ENCODE measurements at regions not wholly inside any gene's neighbourhood (a gene's known extent, or its start where the extent isn't known, plus 50 kb on each side); places are given as distances from the start of the nearest gene placed in this dataset.

DNA sequence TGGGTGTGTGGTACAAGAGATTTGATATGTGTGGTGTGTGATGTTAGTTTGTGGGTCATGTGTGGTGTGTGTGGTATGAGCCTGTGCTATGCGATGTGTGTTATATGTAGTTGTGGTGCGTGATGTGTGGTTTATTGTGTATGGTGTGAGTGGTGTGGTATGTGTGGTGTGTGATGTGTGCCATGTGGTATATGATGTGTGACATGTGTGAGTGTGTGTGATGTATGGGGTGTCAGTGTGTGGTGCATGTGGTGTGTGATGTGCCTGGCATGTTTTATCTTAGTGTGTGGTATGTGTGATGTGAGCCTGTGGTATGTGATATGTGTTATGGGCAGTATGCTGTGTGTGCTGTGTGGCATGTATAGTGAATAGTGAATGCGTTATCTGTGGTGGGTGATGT, 273.0 kb upstream of the IRX1 start:
- Histone ChIP-seq H3K9ac (replicated peaks in 1 of 4; ENCODE audit: extremely low read depth in 1 of 4, low read depth in 3 of 4, low read length in 3 of 4) (no peak overlapping the region), H3K4me3 (ENCODE audit: extremely low read depth in 1 of 4, insufficient read depth in 2 of 4, low read depth in 3 of 4, low read length in 4 of 4) (no peak overlapping the region), H4K8ac (ENCODE audit: extremely low read depth, insufficient read depth, low read length) (no peak overlapping the region; the same call in 1 of the 2 replicates), H4K20me1 (replicated peaks in 1 of 2; ENCODE audit: control insufficient read depth in 1 of 2, insufficient read depth in 2 of 2, low read length in 2 of 2) (peaks cover 0 to 12% of the 10 kb centered on the region in 2 experiments), H4K5ac (ENCODE audit: insufficient read length, low read depth, low read length) (no peak overlapping the region), H2AK5ac (ENCODE audit: low read depth, low read length) (peak overlapping the region; percentile 55), H3K9me3 (ENCODE audit: insufficient read depth in 2 of 2, low read depth in 1 of 2, low read length in 1 of 2) (peaks cover 0 to 9% of the 10 kb centered on the region in 2 experiments; a peak in 1 of 4 replicates), H2BK120ac (replicated peaks; ENCODE audit: low read depth, low read length) (peak overlapping the region; percentile 75), H3K79me1 (ENCODE audit: low read depth, low read length) (peaks cover 10% of the 10 kb centered on the region), H2BK15ac (ENCODE audit: low read length) (peak overlapping the region; percentile 63; the same call in 1 of the 2 replicates), H2AFZ (ENCODE audit: low read length) (no peak overlapping the region), H3K14ac (ENCODE audit: insufficient read length) (no peak overlapping the region), H3K79me2 (ENCODE audit: control insufficient read depth in 1 of 2, insufficient read depth in 2 of 2, low read length in 2 of 2) (peaks cover 0 to 5% of the 10 kb centered on the region in 2 experiments; a peak in 1 of 4 replicates), H3K18ac (ENCODE audit: extremely low read depth, low read length) (no peak overlapping the region), H3K4me2 (ENCODE audit: insufficient read depth in 1 of 2, low read depth in 2 of 2, low read length in 2 of 2) (no peak overlapping the region), H3K36me3 (ENCODE audit: control insufficient read depth in 2 of 4, insufficient read depth in 4 of 4, low read length in 3 of 4) (no peaks in the 10 kb centered on the region; a peak in 1 of 8 replicates), H3K56ac (replicated peaks; ENCODE audit: insufficient read length, low read depth, low read length) (peak overlapping the region; percentile 99), H3K27ac (ENCODE audit: low read depth, low read length) (no peak overlapping the region), H2BK5ac (ENCODE audit: low read depth, low read length) (no peak overlapping the region), H2BK12ac (ENCODE audit: low read depth, low read length) (0 out of 2 replicates have a peak overlapping the region, but pooled peaks have one; percentile 70), H4K91ac (replicated peaks; ENCODE audit: insufficient read length, low read length) (peak overlapping the region; percentile 55), H3K27me3 (replicated peaks in 1 of 4; ENCODE audit: control insufficient read depth in 3 of 4, extremely low read depth in 1 of 4, insufficient read depth in 3 of 4, low read length in 3 of 4) (no peaks in the 10 kb centered on the region), H2BK20ac (ENCODE audit: low read length) (no peak overlapping the region), H3K4ac (replicated peaks; ENCODE audit: insufficient read length, low read depth, low read length) (peak overlapping the region; percentile 19), H3K23ac (ENCODE audit: insufficient read length) (peak overlapping the region; percentile 42), H3K23me2 (ENCODE audit: low read depth, low read length) (peaks cover 21% of the 10 kb centered on the region), H3K4me1 (replicated peaks in 1 of 4; ENCODE audit: control insufficient read depth in 3 of 4, insufficient read depth in 4 of 4, low read length in 3 of 4) (peaks cover 0 to 10% (median 0%) of the 10 kb centered on the region in 4 experiments; a peak in 2 of 7 replicates)
- WGBS, 2 experiments (ENCODE audit: extremely low coverage in 1 of 2, insufficient coverage in 1 of 2, insufficient read length in 1 of 2, insufficient replicate concordance in 2 of 2, low coverage in 1 of 2, low lambda C conversion rate in 2 of 2, missing lambda C conversion rate in 1 of 2) = 92 to 100% methylated on average over 2 to 3 of the region's 3 CpGs
- TF ChIP-seq TCF12 (IDR thresholded peaks at IDR 0.05; ENCODE audit: low read depth, low read length) (no peak), TAF7 (optimal IDR thresholded peaks at IDR 0.05; ENCODE audit: borderline replicate concordance, low read depth, low read length) (no peak), ZNF274 (IDR thresholded peaks at IDR 0.05; ENCODE audit: borderline replicate concordance, extremely low read depth, low read length) (no peak), BRCA1 (IDR thresholded peaks at IDR 0.05; ENCODE audit: low read depth, low read length) (no peak), RBBP5 (IDR thresholded peaks at IDR 0.05; ENCODE audit: borderline replicate concordance, low read depth, low read length) (no peak), ATF2 (IDR thresholded peaks at IDR 0.05; ENCODE audit: low read length) (no peak), MAFK (IDR thresholded peaks at IDR 0.05; ENCODE audit: low read depth, low read length) (no peak), MAX (IDR thresholded peaks at IDR 0.05) (no peak)
- TF ChIP-seq, protein P1, sequence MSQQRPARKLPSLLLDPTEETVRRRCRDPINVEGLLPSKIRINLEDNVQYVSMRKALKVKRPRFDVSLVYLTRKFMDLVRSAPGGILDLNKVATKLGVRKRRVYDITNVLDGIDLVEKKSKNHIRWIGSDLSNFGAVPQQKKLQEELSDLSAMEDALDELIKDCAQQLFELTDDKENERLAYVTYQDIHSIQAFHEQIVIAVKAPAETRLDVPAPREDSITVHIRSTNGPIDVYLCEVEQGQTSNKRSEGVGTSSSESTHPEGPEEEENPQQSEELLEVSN (IDR thresholded peaks at IDR 0.05) = no peak
- ChIA-PET POLR2A (ENCODE audit: partially characterized antibody) (no interaction called here), CTCF (ENCODE audit: partially characterized antibody) (no interaction called here)
- no peak for FAIRE-seq
- DNase-seq (ENCODE audit: low read depth in 1 of 2, low spot score in 2 of 2) = no peak
